ENCODE measurements at regions not wholly inside any gene's neighbourhood (a gene's known extent, or its start where the extent isn't known, plus 50 kb on each side); places are given as distances from the start of the nearest gene placed in this dataset.

- DNase-seq (ENCODE audit: low spot score in 2 of 2): no peak
- H3K36me3 Mint-ChIP-seq: no peaks in the 10 kb centered on the region
Measured at GRCh38 chr9:71363286-71363961, 242.0 kb upstream of the TRPM3 start.

GRCh38 chr9:71361357-71361756 is 239.9 kb upstream of the TRPM3 start:
- ATAC-seq (no peak), DNase-seq (ENCODE audit: low spot score in 2 of 2) (no peak)
- H3K36me3 Mint-ChIP-seq: no peaks in the 10 kb centered on the region
- no peak overlapping the region for H3K27ac Mint-ChIP-seq
- no peaks in the 10 kb centered on the region for H3K9me3 Mint-ChIP-seq

More at GRCh38 chr9:71363286-71363961, 242.0 kb upstream of the TRPM3 start:
- ATAC-seq: no peak
- H3K9me3 Mint-ChIP-seq: no peaks in the 10 kb centered on the region
- no peak overlapping the region for H3K27ac Mint-ChIP-seq

GRCh38 chr9:71357346-71357745 is 235.9 kb upstream of the TRPM3 start:
- Mint-ChIP-seq H3K9me3 (no peaks in the 10 kb centered on the region), H3K36me3 (no peaks in the 10 kb centered on the region), H3K27ac (no peak overlapping the region)
- ATAC-seq (no peak), DNase-seq (ENCODE audit: low spot score in 2 of 2) (no peak)

GRCh38 chr9:71355884-71356283 is 234.5 kb upstream of the TRPM3 start:
- H3K36me3 Mint-ChIP-seq: no peaks in the 10 kb centered on the region
- no peaks in the 10 kb centered on the region for H3K9me3 Mint-ChIP-seq
- DNase-seq (ENCODE audit: low spot score in 2 of 2) (no peak), ATAC-seq (no peak)
- no peak overlapping the region for H3K27ac Mint-ChIP-seq

- no peaks in the 10 kb centered on the region for H3K9me3 Mint-ChIP-seq
- H3K36me3 Mint-ChIP-seq: no peaks in the 10 kb centered on the region
- DNase-seq (ENCODE audit: low spot score in 2 of 2) (no peak), ATAC-seq (no peak)
- no peak overlapping the region for H3K27ac Mint-ChIP-seq
Measured at GRCh38 chr9:71353720-71354119, 232.3 kb upstream of the TRPM3 start.

GRCh38 chr9:71352837-71353236 is 231.4 kb upstream of the TRPM3 start:
- H3K9me3 Mint-ChIP-seq: no peaks in the 10 kb centered on the region
- ATAC-seq (no peak), DNase-seq (ENCODE audit: low spot score in 2 of 2) (no peak)
- H3K27ac Mint-ChIP-seq: no peak overlapping the region
- H3K36me3 Mint-ChIP-seq: no peaks in the 10 kb centered on the region

- peaks cover 0 to 6% of the 10 kb centered on the region in 2 donors for H3K9me3 Mint-ChIP-seq
- DNase-seq (ENCODE audit: low spot score in 2 of 2) (no peak), ATAC-seq (no peak)
- H3K36me3 Mint-ChIP-seq: no peaks in the 10 kb centered on the region
- H3K27ac Mint-ChIP-seq: no peak overlapping the region
Measured at GRCh38 chr9:71349218-71349617, 227.8 kb upstream of the TRPM3 start.

- H3K9me3 Mint-ChIP-seq: peaks cover 3 to 15% of the 10 kb centered on the region in 2 donors
- DNase-seq (ENCODE audit: low spot score in 2 of 2) (no peak), ATAC-seq (no peak)
- H3K27ac Mint-ChIP-seq: no peak overlapping the region
- H3K36me3 Mint-ChIP-seq: peaks cover 0 to 10% of the 10 kb centered on the region in 2 donors
Measured at GRCh38 chr9:71333321-71333720, 211.9 kb upstream of the TRPM3 start.

GRCh38 chr9:71331603-71332002 is 210.2 kb upstream of the TRPM3 start:
- H3K27ac Mint-ChIP-seq: no peak overlapping the region

GRCh38 chr9:71329873-71330272 is 208.5 kb upstream of the TRPM3 start:
- DNase-seq (ENCODE audit: low spot score in 2 of 2) (no peak), ATAC-seq (no peak)
- no peaks in the 10 kb centered on the region for H3K36me3 Mint-ChIP-seq
- no peak overlapping the region for H3K27ac Mint-ChIP-seq
- no peaks in the 10 kb centered on the region for H3K9me3 Mint-ChIP-seq

More at GRCh38 chr9:71331603-71332002, 210.2 kb upstream of the TRPM3 start:
- ATAC-seq: no peak
- peaks cover 0 to 3% of the 10 kb centered on the region in 2 donors for H3K9me3 Mint-ChIP-seq
- no peak for DNase-seq (ENCODE audit: low spot score in 2 of 2)
- peaks cover 0 to 1% of the 10 kb centered on the region in 2 donors for H3K36me3 Mint-ChIP-seq

GRCh38 chr9:71326360-71326759 is 204.9 kb upstream of the TRPM3 start:
- ATAC-seq: no peak
- Mint-ChIP-seq H3K27ac (no peak overlapping the region), H3K36me3 (no peaks in the 10 kb centered on the region), H3K9me3 (no peaks in the 10 kb centered on the region)
- no peak for DNase-seq (ENCODE audit: low spot score in 2 of 2)

GRCh38 chr9:71323357-71323756 is 201.9 kb upstream of the TRPM3 start:
- H3K9me3 Mint-ChIP-seq: no peaks in the 10 kb centered on the region
- H3K27ac Mint-ChIP-seq: no peak overlapping the region
- H3K36me3 Mint-ChIP-seq: no peaks in the 10 kb centered on the region
- no peak for ATAC-seq
- no peak for DNase-seq (ENCODE audit: low spot score in 2 of 2)

GRCh38 chr9:71322311-71322710 is 200.9 kb upstream of the TRPM3 start:
- DNase-seq (ENCODE audit: low spot score in 2 of 2) (no peak), ATAC-seq (no peak)
- no peaks in the 10 kb centered on the region for H3K9me3 Mint-ChIP-seq
- H3K27ac Mint-ChIP-seq: no peak overlapping the region
- H3K36me3 Mint-ChIP-seq: no peaks in the 10 kb centered on the region

GRCh38 chr9:71308454-71308853 is 187.0 kb upstream of the TRPM3 start:
- Mint-ChIP-seq H3K27ac (no peak overlapping the region), H3K9me3 (no peaks in the 10 kb centered on the region), H3K36me3 (no peaks in the 10 kb centered on the region)
- DNase-seq (ENCODE audit: low spot score in 2 of 2) (no peak), ATAC-seq (no peak)

GRCh38 chr9:71306134-71306533 is 184.7 kb upstream of the TRPM3 start:
- no peak for DNase-seq (ENCODE audit: low spot score in 2 of 2)
- ATAC-seq: no peak
- Mint-ChIP-seq H3K9me3 (no peaks in the 10 kb centered on the region), H3K36me3 (no peaks in the 10 kb centered on the region), H3K27ac (no peak overlapping the region)

GRCh38 chr9:71303351-71303750 is 181.9 kb upstream of the TRPM3 start:
- Mint-ChIP-seq H3K9me3 (no peaks in the 10 kb centered on the region), H3K27ac (no peak overlapping the region), H3K36me3 (no peaks in the 10 kb centered on the region)
- DNase-seq (ENCODE audit: low spot score in 2 of 2): no peak
- no peak for ATAC-seq

GRCh38 chr9:71302776-71303175 is 181.4 kb upstream of the TRPM3 start:
- DNase-seq (ENCODE audit: low spot score in 2 of 2) (no peak), ATAC-seq (no peak)
- no peak overlapping the region for H3K27ac Mint-ChIP-seq
- no peaks in the 10 kb centered on the region for H3K9me3 Mint-ChIP-seq
- no peaks in the 10 kb centered on the region for H3K36me3 Mint-ChIP-seq

- no peaks in the 10 kb centered on the region for H3K9me3 Mint-ChIP-seq
- no peaks in the 10 kb centered on the region for H3K36me3 Mint-ChIP-seq
- DNase-seq (ENCODE audit: low spot score in 2 of 2): no peak
- no peak overlapping the region for H3K27ac Mint-ChIP-seq
- no peak for ATAC-seq
Measured at GRCh38 chr9:71295928-71296327, 174.5 kb upstream of the TRPM3 start.
